Loucy (cell line): ENCODE measurements at regions not wholly inside any gene's neighbourhood (a gene's known extent, or its start where the extent isn't known, plus 50 kb on each side); places are given as distances from the start of the nearest gene placed in this dataset.

ENCODE experiments used
- H2AFZ ChIP-seq: fragments of 200-600 bp; sonication (generic); 2 replicates; pipeline ENCODE4 v1.6.0; 2016; ENCODE audit warnings: antibody characterized with exemption, mild to moderate bottlenecking, low read length, moderate library complexity
- H3F3A ChIP-seq: fragments of 200-600 bp; 2 replicates; pipeline ENCODE4 v1.6.0; 2016; ENCODE audit warnings: antibody characterized with exemption, low read depth, mild to moderate bottlenecking
- H3K27me3 ChIP-seq: fragments of 200-600 bp; sonication (generic); 2 replicates; pipeline ENCODE4 v1.6.1; 2014; ENCODE audit warnings: low read length, mild to moderate bottlenecking; ENCODE audit not compliant: insufficient read depth, poor library complexity, severe bottlenecking
- H3K36me3 ChIP-seq: fragments of 200-600 bp; sonication (generic); 2 replicates; pipeline ENCODE4 v1.6.1; 2016; ENCODE audit warnings: low read length; ENCODE audit not compliant: insufficient read depth
- H3K4me1 ChIP-seq: fragments of 200-600 bp; sonication (generic); 2 replicates; pipeline ENCODE4 v1.5.1; 2014; ENCODE audit warnings: low read length, mild to moderate bottlenecking; ENCODE audit not compliant: insufficient read depth, poor library complexity, severe bottlenecking
- H3K4me2 ChIP-seq: fragments of 200-600 bp; sonication (generic); 2 replicates; pipeline ENCODE4 v1.6.0; 2014; ENCODE audit warnings: antibody characterized with exemption, low read length, low read depth, mild to moderate bottlenecking; ENCODE audit not compliant: poor library complexity, severe bottlenecking
- H3K4me3 ChIP-seq: fragments of 200-600 bp; sonication (generic); 2 replicates; pipeline ENCODE4 v1.5.1; 2014; ENCODE audit warnings: low read length, mild to moderate bottlenecking, mixed read lengths; ENCODE audit not compliant: poor library complexity, severe bottlenecking
- H3K79me2 ChIP-seq: fragments of 200-600 bp; sonication (generic); 2 replicates; pipeline ENCODE4 v1.6.1; 2014; ENCODE audit warnings: low read length; ENCODE audit not compliant: insufficient read depth
- H3K9ac ChIP-seq: fragments of 200-600 bp; sonication (generic); 2 replicates; pipeline ENCODE4 v1.6.0; 2014; ENCODE audit warnings: mild to moderate bottlenecking, low read depth, low read length, moderate library complexity; ENCODE audit not compliant: poor library complexity, severe bottlenecking
- H3K9me2 ChIP-seq: fragments of 200-600 bp; sonication (generic); replicated peaks from 2 replicates; pipeline ENCODE4 v1.6.1; 2016; ENCODE audit warnings: low read depth, low read length, mixed read lengths
- H3K9me3 ChIP-seq: fragments of 200-600 bp; sonication (generic); 2 replicates; pipeline ENCODE4 v1.6.1; 2014; ENCODE audit warnings: mild to moderate bottlenecking, antibody characterized with exemption, low read length, low read depth; ENCODE audit not compliant: insufficient read depth
- H4K20me1 ChIP-seq: fragments of 200-600 bp; sonication (generic); 2 replicates; pipeline ENCODE4 v1.6.0; 2014; ENCODE audit warnings: antibody characterized with exemption, low read length, mild to moderate bottlenecking; ENCODE audit not compliant: insufficient read depth, poor library complexity, severe bottlenecking
- EZH2phosphoT487 ChIP-seq: fragments of 200-600 bp; IDR thresholded peaks from 2 replicates; pipeline ENCODE4 v1.6.1; 2018; ENCODE audit warnings: antibody characterized with exemption, mild to moderate bottlenecking, moderate library complexity, borderline replicate concordance
- TF ChIP-seq, protein P1 (sequence below): fragments of 200-600 bp; sonication (generic); conservative IDR thresholded peaks from 2 replicates; pipeline ENCODE4 v1.5.1; 2014; ENCODE audit warnings: mild to moderate bottlenecking, antibody characterized with exemption, low read length

DNA sequence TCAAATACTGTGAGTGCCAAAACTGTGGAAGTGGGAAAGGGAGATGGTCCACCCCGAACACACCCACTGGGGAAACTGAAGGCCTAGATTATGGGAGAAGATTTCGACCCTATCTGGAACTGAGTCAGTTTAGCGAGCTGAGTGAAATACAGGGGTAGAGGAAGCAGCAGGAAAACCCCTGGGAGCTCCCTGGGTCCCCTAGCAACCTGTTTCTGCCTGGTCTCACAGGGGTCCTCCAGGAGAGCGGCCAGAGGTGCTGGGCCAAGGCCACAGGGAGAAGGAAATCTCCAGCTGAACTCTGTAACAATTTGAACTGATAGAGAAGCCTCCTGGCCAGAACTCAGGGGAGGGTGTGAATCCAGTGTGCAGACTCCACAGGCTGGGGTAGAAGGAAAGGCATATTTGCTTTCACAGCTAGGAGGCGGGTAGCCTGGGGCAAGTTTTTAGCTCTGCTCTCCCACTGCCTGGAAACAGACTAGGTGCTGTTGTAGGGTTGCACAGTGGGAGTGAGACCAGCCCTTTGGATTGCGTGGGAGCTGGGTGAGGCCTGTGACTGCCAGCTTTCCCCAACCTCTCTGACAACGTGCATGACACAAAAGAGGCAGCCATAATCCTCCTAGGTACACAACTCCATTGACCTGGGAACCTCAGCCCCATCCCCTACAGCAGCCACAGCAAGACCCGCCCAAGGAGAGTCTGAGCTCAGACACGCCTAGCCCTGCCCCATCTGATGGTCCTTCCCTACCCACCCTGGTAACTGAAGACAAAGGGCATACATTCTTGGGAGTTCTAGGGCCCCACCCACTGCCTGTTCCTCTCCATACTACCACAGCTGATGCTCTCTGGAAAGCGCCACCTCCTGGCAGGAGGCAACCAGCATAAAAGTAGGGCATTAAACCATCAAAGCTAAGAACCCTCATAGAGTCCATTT, 78.8 kb upstream of the GPBP1 start:
- TF ChIP-seq, protein P1, sequence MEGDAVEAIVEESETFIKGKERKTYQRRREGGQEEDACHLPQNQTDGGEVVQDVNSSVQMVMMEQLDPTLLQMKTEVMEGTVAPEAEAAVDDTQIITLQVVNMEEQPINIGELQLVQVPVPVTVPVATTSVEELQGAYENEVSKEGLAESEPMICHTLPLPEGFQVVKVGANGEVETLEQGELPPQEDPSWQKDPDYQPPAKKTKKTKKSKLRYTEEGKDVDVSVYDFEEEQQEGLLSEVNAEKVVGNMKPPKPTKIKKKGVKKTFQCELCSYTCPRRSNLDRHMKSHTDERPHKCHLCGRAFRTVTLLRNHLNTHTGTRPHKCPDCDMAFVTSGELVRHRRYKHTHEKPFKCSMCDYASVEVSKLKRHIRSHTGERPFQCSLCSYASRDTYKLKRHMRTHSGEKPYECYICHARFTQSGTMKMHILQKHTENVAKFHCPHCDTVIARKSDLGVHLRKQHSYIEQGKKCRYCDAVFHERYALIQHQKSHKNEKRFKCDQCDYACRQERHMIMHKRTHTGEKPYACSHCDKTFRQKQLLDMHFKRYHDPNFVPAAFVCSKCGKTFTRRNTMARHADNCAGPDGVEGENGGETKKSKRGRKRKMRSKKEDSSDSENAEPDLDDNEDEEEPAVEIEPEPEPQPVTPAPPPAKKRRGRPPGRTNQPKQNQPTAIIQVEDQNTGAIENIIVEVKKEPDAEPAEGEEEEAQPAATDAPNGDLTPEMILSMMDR: peak; percentile 59
- TF ChIP-seq EZH2phosphoT487: no peak
- 0 out of 2 replicates have a peak overlapping the region, but pooled peaks have one; percentile 30 for H2AFZ ChIP-seq

DNA sequence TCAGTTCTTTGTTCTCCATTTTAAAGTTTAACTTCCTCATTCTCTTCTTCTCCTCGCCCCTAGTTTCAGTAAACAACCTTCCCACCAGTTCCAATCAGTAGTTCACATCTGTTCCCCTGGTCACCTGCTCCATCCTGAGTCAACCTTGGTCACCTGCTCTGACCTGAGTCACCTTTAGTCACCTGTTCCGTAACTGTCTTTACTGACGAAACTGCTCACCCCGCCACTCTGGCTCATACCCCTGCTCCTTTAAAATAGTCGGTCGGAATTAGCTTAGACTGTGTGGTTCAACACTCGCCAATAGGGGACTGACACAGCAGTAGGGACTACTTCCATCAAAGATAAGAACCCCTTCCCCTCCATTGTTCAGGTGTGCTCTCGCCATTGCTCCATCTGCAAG, 76.3 kb upstream of the GPBP1 start:
- Histone ChIP-seq H3K9me3 (peaks cover 3% of the 10 kb centered on the region; the same call in 1 of the 2 replicates), H3K9me2 (no peaks in the 10 kb centered on the region), H3K9ac (no peak overlapping the region), H3K79me2 (no peaks in the 10 kb centered on the region), H3F3A (no peaks in the 10 kb centered on the region), H3K36me3 (no peaks in the 10 kb centered on the region), H2AFZ (no peak overlapping the region), H3K4me1 (no peaks in the 10 kb centered on the region), H3K4me3 (no peak overlapping the region), H3K27me3 (no peaks in the 10 kb centered on the region), H3K4me2 (no peak overlapping the region), H4K20me1 (no peaks in the 10 kb centered on the region)
- TF ChIP-seq, protein P1: no peak
- TF ChIP-seq EZH2phosphoT487: no peak

More for the DNA sequence above, 78.8 kb upstream of the GPBP1 start:
- no peak overlapping the region for H3K9ac ChIP-seq
- no peak overlapping the region for H3K4me2 ChIP-seq
- H4K20me1 ChIP-seq: no peaks in the 10 kb centered on the region
- H3F3A ChIP-seq: no peaks in the 10 kb centered on the region
- no peaks in the 10 kb centered on the region for H3K27me3 ChIP-seq
- no peaks in the 10 kb centered on the region for H3K79me2 ChIP-seq
- peaks cover 3% of the 10 kb centered on the region; the same call in 1 of the 2 replicates for H3K9me3 ChIP-seq
- no peak overlapping the region for H3K4me3 ChIP-seq
- H3K4me1 ChIP-seq: no peaks in the 10 kb centered on the region
- H3K9me2 ChIP-seq: no peaks in the 10 kb centered on the region
- H3K36me3 ChIP-seq: no peaks in the 10 kb centered on the region

- no peaks in the 10 kb centered on the region for H3K27me3 ChIP-seq
- H3K9me2 ChIP-seq: no peaks in the 10 kb centered on the region
- H3F3A ChIP-seq: no peaks in the 10 kb centered on the region
- H2AFZ ChIP-seq: no peak overlapping the region
- TF ChIP-seq EZH2phosphoT487: no peak
- TF ChIP-seq, protein P1: no peak
- H3K9ac ChIP-seq: no peak overlapping the region
- H3K79me2 ChIP-seq: no peaks in the 10 kb centered on the region
- peaks cover 3% of the 10 kb centered on the region; the same call in 1 of the 2 replicates for H3K9me3 ChIP-seq
- H4K20me1 ChIP-seq: no peaks in the 10 kb centered on the region
- no peaks in the 10 kb centered on the region for H3K36me3 ChIP-seq
- no peaks in the 10 kb centered on the region for H3K4me1 ChIP-seq
- H3K4me3 ChIP-seq: no peak overlapping the region
- H3K4me2 ChIP-seq: no peak overlapping the region
These were observed 71.5 kb upstream of the GPBP1 start for GRCh38 chr5:57102189-57102904.
